GM03348 (cell line): ENCODE measurements at regions not wholly inside any gene's neighbourhood (a gene's known extent, or its start where the extent isn't known, plus 50 kb on each side); places are given as distances from the start of the nearest gene placed in this dataset.
"Not testable (repeated sequence)": the region's sequence is repeated elsewhere in the genome, so short reads cannot be mapped to it uniquely, and the experiment has no call there.

ENCODE experiments used
- DNase-seq: peaks from one replicate; pipeline ENCODE4 v3.0.0; 2012; ENCODE audit warnings: low spot score

DNA sequence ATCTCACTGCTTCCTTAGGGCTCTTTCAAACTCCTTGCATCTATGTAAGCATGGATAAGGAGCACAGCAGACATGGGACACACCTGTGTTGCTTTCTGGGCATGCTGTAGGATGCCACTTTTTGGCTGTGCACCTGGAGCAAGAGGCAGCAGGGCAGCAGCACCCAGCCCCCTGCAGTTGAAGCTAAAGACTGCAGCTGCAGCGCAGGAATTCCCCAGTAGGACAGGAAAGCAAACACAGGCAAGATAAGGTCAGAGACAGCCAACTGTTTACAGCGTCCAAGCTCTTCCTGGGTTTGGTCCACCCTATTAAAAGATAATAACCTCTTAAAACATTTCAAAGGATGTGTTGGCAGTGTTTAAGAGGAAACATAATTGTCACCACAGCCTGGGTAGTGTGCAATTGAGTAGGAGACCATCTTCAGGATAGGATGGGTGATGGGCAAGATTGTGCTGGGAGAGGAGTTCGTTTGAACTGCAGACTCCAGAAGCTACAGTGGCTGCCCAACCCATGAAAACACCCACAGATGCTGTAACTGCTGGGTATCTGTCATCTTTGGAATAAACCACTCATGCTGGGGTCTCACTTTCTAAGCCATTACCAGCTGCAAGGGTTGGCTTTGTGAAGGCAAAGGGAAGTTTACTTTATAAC, 242.3 kb upstream of the PLGLB1 start:
- DNase-seq = not testable (repeated sequence)

- not testable (repeated sequence) for DNase-seq
Observed at GRCh38 chr2:87275192-87275591, 253.5 kb upstream of the PLGLB1 start.

GRCh38 chr2:87275974-87276629, 254.5 kb upstream of the PLGLB1 start:
- DNase-seq = not testable (repeated sequence)

GRCh38 chr2:87276673-87277072, 255.0 kb upstream of the PLGLB1 start:
- DNase-seq = not testable (repeated sequence)

GRCh38 chr2:87277734-87278133, 256.1 kb upstream of the PLGLB1 start:
- DNase-seq = not testable (repeated sequence)

- not testable (repeated sequence) for DNase-seq
Observed at GRCh38 chr2:87280596-87281355, 259.1 kb upstream of the PLGLB1 start.

GRCh38 chr2:87283735-87284470, 262.3 kb upstream of the PLGLB1 start:
- not testable (repeated sequence) for DNase-seq

GRCh38 chr2:87284471-87284772, 262.8 kb upstream of the PLGLB1 start:
- DNase-seq = not testable (repeated sequence)

DNA sequence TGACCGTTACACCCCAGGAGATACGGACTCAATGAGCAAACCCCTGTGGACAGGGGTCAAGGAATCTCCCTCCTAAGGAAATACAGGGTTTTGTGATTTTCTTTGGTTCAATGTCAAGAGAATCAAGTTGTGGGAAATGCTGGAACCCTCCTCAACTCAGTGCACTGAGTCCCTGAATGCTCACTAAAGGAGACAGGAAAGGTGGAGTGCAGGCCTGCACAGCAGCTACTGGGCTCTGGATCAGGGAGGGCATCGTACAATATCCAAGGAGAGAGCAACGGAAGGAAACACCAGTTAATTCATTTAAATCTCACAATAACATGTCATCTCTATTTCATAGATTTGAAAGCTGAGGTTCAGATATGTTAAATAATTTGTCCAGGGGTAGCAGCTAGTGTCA, 263.5 kb upstream of the PLGLB1 start:
- DNase-seq = not testable (repeated sequence)

- not testable (repeated sequence) for DNase-seq
Observed at GRCh38 chr2:87290566-87291307, 269.1 kb upstream of the PLGLB1 start.

GRCh38 chr2:87291400-87292200, 270.0 kb upstream of the PLGLB1 start:
- DNase-seq = not testable (repeated sequence)

DNA sequence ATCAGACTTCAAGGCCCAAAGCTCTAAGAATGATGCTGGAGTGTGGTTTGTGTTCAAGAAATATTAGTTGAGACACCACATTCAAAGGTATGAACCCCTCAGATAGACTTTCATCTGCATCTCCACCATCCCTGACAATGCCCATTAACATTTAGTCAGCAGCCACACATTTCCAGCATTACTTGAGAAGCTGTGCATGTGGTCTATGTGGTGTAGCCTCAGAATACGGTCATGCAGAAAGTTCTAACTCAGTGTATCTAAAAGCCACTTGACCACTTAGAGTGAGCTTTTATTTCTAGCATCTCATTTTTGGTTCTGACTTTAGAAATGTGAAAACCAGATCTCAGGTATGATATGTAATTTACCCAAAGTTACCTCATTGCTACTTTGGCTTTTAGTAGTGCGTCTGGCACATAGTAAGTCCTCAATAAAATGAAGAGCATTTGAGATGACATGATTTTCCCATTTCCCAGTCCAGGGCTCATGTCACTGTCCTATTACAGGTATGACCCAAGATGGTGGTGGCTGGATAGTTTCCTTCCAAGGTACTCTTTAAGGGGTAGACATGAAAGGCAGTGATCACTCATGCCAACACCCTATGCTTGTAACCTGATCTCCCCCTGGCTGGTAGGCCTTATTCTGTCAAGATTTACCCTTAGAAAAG, 272.4 kb upstream of the PLGLB1 start:
- not testable (repeated sequence) for DNase-seq

DNA sequence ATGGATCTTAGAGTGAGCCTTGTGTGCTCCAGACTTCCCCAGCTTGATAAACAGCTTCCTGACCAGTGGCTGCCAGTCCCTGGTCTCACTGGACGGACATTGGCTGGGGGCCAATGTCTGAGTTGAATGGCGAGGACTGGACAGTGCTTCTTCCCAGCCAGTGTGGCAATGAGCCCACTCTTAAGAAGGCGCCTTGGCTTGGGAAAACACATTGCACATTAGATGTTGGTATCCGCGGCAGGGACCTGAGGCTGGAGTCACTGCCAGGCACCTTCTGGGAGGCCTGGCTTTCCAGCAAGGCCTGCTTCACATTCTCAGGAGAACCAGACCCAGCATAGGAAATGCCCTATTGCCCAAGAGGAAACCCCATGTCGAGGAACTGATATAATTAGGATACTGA, 273.5 kb upstream of the PLGLB1 start:
- DNase-seq = not testable (repeated sequence)

DNA sequence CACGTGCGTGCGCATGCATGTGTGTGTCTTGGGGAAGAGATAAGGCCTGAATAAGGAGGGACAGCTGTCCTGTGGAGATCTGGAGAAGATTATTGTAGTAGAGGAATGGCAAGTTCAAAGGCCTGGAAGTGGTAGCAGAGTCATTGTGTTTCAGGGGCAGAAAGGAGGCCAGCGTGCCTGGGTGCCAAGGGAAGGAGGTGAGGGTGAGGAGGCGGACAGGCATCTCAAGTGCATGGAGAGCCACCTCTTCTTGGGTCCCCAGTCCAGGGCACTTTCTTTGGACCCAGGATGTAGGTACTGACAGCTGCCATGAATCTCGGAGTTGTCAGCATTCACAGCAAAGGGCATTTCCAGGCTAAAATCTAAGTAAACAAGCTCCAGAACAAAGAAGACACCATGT, 279.7 kb upstream of the PLGLB1 start:
- DNase-seq = not testable (repeated sequence)

DNA sequence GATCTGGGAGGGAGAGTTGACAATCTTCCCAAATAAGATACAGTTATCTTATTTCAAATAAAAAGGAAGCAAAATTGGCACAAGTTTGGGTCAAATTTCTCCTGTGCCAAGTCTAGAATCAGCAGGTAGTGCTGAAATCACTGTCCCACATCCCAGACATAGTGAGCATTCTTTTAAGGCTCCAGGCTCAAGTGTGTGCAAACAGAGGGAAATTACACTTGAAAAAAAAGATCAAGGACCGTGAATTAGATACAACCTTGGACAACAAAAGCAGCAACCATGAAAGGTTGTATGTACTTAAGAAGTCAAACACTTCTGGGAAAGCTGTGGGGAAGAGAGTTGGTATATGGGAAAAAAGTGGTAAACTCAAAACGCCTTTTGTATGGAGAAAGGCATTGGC, 280.2 kb upstream of the PLGLB1 start:
- DNase-seq = not testable (repeated sequence)

DNA sequence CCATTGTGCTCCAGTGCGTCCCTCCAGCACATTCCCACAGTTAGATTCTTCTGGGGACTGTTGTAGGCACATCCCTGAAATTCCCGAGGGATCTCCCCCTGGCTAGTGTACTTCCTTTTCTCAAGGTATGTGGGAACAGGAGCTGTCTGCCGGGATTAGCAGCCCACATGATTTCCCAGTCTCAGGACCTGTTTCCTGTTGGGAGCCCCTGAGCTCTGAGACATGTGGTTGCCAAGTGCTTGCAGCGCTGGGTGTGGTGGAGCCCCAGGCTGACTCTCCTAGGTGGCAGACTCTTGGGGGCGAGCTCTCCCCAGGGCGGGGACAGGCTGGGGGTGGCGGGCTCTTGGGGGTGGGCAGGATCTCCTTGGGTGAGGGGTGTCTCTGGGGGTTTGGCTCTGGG, 287.0 kb upstream of the PLGLB1 start:
- DNase-seq = not testable (repeated sequence)

- not testable (repeated sequence) for DNase-seq
Observed at GRCh38 chr2:87309785-87310184, 288.1 kb upstream of the PLGLB1 start.

DNA sequence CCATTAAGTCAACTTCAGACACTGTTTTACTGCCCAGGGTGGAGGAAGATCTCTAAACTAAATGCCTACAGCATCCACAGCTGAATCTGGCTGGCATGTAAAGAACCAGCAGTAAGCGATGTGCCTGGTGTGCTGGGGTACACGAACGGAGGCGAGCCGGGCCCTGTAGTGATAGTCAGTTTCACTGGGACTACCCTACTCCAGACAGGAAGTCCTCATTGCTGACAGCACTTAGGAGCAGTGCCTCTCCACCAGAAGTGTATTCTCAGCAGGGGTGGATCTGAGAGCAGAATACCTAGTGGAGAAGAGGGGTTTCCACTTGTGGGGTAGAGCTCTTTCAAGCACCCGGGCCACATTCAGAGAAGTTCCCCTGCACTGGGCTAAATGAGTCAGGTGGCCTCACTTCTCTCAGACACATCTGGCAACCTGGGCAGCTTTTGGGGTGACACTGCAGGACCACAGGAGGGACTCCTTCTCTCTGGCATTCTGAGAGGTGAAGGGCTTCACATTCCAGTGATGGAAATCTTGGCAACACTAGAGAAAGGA, 290.3 kb upstream of the PLGLB1 start:
- not testable (repeated sequence) for DNase-seq

- DNase-seq = not testable (repeated sequence)
Observed at GRCh38 chr2:87314622-87315021, 293.0 kb upstream of the PLGLB1 start.
